ENCODE measurements at regions not wholly inside any gene's neighbourhood (a gene's known extent, or its start where the extent isn't known, plus 50 kb on each side); places are given as distances from the start of the nearest gene placed in this dataset.

DNA sequence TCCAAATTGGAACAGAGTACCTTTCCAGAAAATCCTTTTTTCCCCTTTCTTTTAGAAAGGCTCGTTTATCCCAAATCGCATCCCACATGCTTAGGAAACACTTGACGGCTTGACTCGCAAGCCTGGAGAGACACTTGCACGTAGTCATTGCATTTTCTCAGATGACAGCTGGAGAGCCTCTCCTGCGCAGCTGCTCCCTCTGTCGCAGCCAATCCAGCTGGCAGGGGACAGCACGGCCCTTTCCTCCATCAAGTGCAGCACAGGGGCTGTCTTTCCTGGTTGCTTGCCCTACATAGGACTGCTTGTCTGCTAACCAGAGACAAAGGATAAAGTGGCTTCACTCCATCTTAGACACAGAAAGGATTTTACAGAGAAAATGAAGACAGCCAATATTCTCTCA lies 77.6 kb upstream of the RGS17 start:
- DNase-seq: no peak

DNA sequence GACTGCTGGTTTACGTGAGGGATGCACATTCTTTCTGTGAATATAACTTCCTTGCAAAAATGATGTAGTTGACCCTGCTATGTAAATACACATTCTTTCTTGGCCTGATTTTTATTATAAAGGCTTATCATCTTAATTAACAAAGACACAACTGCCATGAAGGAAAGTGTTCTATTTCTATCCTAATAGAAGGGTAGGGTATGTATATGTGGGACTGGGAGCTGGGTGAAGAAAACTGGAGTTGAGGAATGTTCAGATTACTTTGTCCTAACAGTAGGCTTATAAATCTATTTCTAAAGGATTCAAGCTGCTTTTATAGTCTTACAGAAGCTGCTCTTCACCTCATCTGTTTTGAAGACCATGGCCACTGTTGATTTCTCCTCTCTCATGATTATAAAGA lies 76.5 kb upstream of the RGS17 start:
- DNase-seq: no peak

DNA sequence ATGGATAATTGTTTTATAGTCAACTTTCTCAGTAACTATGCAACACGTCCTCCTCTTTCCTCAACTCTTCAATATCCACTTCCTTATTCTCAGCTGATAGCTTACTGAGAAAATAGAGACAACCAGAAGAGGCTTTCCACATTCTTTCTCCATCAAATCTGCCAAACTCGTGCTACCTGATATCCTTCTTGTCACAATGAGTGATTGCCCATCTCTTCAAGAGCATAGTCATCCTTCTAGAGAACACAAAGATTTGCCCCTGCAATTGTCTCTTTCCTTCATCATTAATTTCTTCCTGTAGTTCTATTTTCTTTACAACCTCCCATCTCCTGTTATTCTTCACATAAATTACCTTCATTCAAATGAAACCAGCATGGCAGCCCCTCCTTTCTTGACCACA lies 75.9 kb upstream of the RGS17 start:
- no peak for DNase-seq

DNA sequence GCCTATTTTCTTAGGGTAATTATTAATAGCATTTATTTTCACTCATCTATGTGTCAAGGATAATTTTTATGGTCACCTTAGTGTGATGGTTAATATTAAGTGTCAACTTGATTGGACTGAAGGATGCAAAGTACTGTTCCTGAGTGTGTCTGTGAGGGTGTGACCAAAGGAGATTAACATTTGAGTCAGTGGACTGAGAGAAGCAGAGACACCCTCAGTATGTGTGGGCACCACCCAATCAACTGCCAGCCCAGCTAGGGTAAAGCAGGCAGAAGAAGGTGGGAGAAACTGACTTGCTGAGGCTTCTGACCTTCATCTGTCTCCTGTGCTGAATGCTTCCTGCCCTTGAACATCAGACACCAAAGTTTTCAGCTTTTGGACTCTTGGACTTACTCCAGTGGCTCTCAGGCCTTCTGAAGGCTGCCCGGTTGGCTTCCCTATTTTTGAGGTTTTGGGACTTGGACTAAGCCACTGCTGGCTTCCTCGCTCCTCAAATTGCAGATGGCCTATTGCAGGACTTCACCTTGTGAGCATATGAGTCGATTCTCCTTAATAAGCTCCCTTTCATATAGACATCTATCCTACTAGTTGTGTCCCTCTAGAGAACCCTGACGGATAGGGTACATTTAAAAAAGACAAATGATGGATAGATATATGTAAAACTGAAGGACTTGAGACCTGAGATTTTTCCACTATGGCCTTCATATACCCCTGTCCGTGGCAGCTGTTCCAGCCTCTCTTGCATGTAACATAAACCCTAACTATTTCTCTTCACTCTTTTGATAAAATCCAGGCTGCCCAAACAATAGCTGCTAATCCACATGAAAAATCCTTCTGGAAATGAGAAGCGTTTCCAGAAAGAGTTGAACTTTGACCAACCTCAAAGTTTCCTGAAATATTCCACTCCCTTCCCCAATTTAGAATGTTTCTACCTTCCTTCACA lies 62.1 kb upstream of the RGS17 start:
- DNase-seq: no peak

DNA sequence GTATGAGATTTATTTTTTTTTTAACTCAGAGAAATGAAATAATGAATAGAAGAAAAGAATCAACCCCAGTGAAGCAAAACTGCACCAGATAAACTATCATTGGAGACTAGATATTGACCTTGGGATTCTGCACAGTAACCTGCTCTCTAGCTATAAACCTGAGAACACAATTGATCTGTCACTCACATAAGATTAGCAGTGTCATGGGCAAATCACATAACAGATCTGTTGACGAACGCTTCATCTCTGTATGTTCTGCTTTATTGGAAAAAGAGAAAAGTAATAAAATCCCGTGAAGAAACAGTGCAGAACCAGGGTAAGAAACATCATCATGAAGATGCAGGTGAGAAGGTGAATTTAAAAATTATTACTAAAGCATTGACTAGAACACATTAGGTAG lies 52.8 kb upstream of the RGS17 start:
- DNase-seq: no peak

All from activated CD4-positive, alpha-beta T cell treated with anti-CD3 and anti-CD28 coated beads for 48 hours (primary cell).